Loucy (cell line): ENCODE measurements at regions not wholly inside any gene's neighbourhood (a gene's known extent, or its start where the extent isn't known, plus 50 kb on each side); places are given as distances from the start of the nearest gene placed in this dataset.

Experiments
- H2AFZ ChIP-seq: fragments of 200-600 bp; sonication (generic); 2 replicates; pipeline ENCODE4 v1.6.0; 2016; ENCODE audit warnings: antibody characterized with exemption, mild to moderate bottlenecking, low read length, moderate library complexity
- H3F3A ChIP-seq: fragments of 200-600 bp; 2 replicates; pipeline ENCODE4 v1.6.0; 2016; ENCODE audit warnings: antibody characterized with exemption, low read depth, mild to moderate bottlenecking
- H3K27me3 ChIP-seq: fragments of 200-600 bp; sonication (generic); 2 replicates; pipeline ENCODE4 v1.6.1; 2014; ENCODE audit warnings: low read length, mild to moderate bottlenecking; ENCODE audit not compliant: insufficient read depth, poor library complexity, severe bottlenecking
- H3K36me3 ChIP-seq: fragments of 200-600 bp; sonication (generic); 2 replicates; pipeline ENCODE4 v1.6.1; 2016; ENCODE audit warnings: low read length; ENCODE audit not compliant: insufficient read depth
- H3K4me1 ChIP-seq: fragments of 200-600 bp; sonication (generic); 2 replicates; pipeline ENCODE4 v1.5.1; 2014; ENCODE audit warnings: low read length, mild to moderate bottlenecking; ENCODE audit not compliant: insufficient read depth, poor library complexity, severe bottlenecking
- H3K4me2 ChIP-seq: fragments of 200-600 bp; sonication (generic); 2 replicates; pipeline ENCODE4 v1.6.0; 2014; ENCODE audit warnings: antibody characterized with exemption, low read length, low read depth, mild to moderate bottlenecking; ENCODE audit not compliant: poor library complexity, severe bottlenecking
- H3K4me3 ChIP-seq: fragments of 200-600 bp; sonication (generic); 2 replicates; pipeline ENCODE4 v1.5.1; 2014; ENCODE audit warnings: low read length, mild to moderate bottlenecking, mixed read lengths; ENCODE audit not compliant: poor library complexity, severe bottlenecking
- H3K79me2 ChIP-seq: fragments of 200-600 bp; sonication (generic); 2 replicates; pipeline ENCODE4 v1.6.1; 2014; ENCODE audit warnings: low read length; ENCODE audit not compliant: insufficient read depth
- H3K9ac ChIP-seq: fragments of 200-600 bp; sonication (generic); 2 replicates; pipeline ENCODE4 v1.6.0; 2014; ENCODE audit warnings: mild to moderate bottlenecking, low read depth, low read length, moderate library complexity; ENCODE audit not compliant: poor library complexity, severe bottlenecking
- H3K9me2 ChIP-seq: fragments of 200-600 bp; sonication (generic); replicated peaks from 2 replicates; pipeline ENCODE4 v1.6.1; 2016; ENCODE audit warnings: low read depth, low read length, mixed read lengths
- H3K9me3 ChIP-seq: fragments of 200-600 bp; sonication (generic); 2 replicates; pipeline ENCODE4 v1.6.1; 2014; ENCODE audit warnings: mild to moderate bottlenecking, antibody characterized with exemption, low read length, low read depth; ENCODE audit not compliant: insufficient read depth
- H4K20me1 ChIP-seq: fragments of 200-600 bp; sonication (generic); 2 replicates; pipeline ENCODE4 v1.6.0; 2014; ENCODE audit warnings: antibody characterized with exemption, low read length, mild to moderate bottlenecking; ENCODE audit not compliant: insufficient read depth, poor library complexity, severe bottlenecking
- EZH2phosphoT487 ChIP-seq: fragments of 200-600 bp; IDR thresholded peaks from 2 replicates; pipeline ENCODE4 v1.6.1; 2018; ENCODE audit warnings: antibody characterized with exemption, mild to moderate bottlenecking, moderate library complexity, borderline replicate concordance
- TF ChIP-seq, protein P1 (sequence below): fragments of 200-600 bp; sonication (generic); conservative IDR thresholded peaks from 2 replicates; pipeline ENCODE4 v1.5.1; 2014; ENCODE audit warnings: mild to moderate bottlenecking, antibody characterized with exemption, low read length

DNA sequence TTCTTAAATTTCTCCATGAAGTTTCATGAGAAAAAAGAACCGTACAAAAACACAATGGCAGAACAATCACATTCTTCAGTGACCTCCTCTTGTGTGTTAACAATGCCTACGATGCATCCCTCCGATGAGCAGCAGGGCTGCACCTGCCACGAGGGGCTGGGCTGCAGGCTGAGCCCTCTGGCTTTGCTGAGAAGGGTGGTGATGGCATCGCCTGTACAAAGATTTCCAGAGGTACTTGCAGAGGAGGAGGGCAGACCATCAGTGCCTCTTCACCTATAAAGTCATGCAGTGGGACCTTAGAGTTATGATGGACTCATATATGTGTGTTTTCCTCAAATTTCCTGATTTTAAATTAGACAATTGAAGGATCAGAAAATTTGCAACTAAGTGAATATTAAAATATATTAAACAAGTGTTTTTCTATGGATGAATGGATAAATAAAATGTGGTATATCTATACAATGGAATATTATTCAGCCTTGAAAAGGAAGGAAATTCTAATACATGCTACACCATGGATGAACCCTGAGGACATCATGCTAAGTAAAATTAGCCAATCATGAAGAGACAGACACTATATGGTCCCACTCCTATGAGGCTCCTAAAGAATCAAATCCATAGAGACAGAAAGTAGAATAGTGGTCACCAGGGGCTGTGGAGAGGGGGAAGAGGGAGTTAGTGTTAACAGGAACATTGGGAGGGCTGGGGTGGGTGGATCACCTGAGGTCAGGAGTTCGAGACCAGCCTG is 489.3 kb downstream of the SIPA1L2 start:
- no peak overlapping the region for H3K4me3 ChIP-seq
- peaks cover 11% of the 10 kb centered on the region for H3K4me1 ChIP-seq
- H3F3A ChIP-seq = no peaks in the 10 kb centered on the region
- H3K9me2 ChIP-seq = no peaks in the 10 kb centered on the region
- no peak overlapping the region for H3K4me2 ChIP-seq
- H2AFZ ChIP-seq = no peak overlapping the region
- no peaks in the 10 kb centered on the region for H4K20me1 ChIP-seq
- H3K79me2 ChIP-seq = no peaks in the 10 kb centered on the region
- 0 out of 2 replicates have a peak, but pooled peaks cover 6% of the 10 kb centered on the region for H3K9me3 ChIP-seq
- no peaks in the 10 kb centered on the region for H3K36me3 ChIP-seq
- no peaks in the 10 kb centered on the region for H3K27me3 ChIP-seq
- TF ChIP-seq, protein P1, sequence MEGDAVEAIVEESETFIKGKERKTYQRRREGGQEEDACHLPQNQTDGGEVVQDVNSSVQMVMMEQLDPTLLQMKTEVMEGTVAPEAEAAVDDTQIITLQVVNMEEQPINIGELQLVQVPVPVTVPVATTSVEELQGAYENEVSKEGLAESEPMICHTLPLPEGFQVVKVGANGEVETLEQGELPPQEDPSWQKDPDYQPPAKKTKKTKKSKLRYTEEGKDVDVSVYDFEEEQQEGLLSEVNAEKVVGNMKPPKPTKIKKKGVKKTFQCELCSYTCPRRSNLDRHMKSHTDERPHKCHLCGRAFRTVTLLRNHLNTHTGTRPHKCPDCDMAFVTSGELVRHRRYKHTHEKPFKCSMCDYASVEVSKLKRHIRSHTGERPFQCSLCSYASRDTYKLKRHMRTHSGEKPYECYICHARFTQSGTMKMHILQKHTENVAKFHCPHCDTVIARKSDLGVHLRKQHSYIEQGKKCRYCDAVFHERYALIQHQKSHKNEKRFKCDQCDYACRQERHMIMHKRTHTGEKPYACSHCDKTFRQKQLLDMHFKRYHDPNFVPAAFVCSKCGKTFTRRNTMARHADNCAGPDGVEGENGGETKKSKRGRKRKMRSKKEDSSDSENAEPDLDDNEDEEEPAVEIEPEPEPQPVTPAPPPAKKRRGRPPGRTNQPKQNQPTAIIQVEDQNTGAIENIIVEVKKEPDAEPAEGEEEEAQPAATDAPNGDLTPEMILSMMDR = no peak
- no peak for TF ChIP-seq EZH2phosphoT487
- no peak overlapping the region for H3K9ac ChIP-seq

DNA sequence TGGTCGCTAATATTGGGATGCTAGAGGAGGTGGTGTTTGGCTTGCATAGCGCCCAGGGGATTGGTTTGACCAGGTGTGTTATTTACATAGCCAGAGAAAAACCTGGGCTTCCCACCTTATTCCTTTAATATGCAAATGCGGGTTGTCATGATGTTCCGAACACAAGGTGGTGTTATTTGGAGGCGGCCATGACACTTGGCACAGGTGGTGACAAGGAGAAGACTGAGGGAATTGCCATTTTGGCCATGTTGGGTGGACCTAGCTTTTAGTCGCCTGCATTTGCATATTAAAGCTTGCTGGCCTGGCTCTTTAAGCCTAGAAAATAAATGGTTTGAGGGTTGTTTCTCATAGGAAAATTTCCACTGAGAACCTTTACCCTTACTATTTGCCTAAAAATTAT is 490.5 kb downstream of the SIPA1L2 start:
- Histone ChIP-seq H3K79me2 (no peaks in the 10 kb centered on the region), H4K20me1 (no peaks in the 10 kb centered on the region), H3F3A (no peaks in the 10 kb centered on the region), H3K9me2 (no peaks in the 10 kb centered on the region), H3K9me3 (0 out of 2 replicates have a peak, but pooled peaks cover 6% of the 10 kb centered on the region), H3K36me3 (no peaks in the 10 kb centered on the region), H3K4me3 (no peak overlapping the region), H3K9ac (no peak overlapping the region), H2AFZ (no peak overlapping the region), H3K4me2 (no peak overlapping the region), H3K27me3 (no peaks in the 10 kb centered on the region), H3K4me1 (peaks cover 11% of the 10 kb centered on the region)
- TF ChIP-seq, protein P1 = no peak
- TF ChIP-seq EZH2phosphoT487 = no peak

DNA sequence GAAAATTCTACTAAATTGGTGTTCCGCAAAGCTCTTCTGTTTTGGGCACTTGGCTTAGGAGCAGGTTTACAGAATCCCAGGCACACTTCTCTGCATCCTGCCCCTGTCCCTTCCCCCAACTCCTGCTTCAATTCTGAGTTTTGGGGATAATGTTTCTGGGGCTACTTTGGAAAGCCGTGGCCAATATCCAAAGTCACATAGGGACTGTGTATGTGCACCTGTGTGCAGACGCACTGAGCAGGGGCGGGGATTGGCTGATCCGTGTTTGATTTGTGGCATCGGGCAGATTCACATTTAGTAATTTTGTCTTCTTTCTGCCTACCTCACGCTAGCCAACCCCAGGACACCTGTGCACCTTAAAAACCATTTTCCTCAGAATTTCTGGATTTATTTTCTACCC is 491.9 kb downstream of the SIPA1L2 start:
- Histone ChIP-seq H3K9me2 (no peaks in the 10 kb centered on the region), H3K27me3 (no peaks in the 10 kb centered on the region), H4K20me1 (no peaks in the 10 kb centered on the region), H3K9ac (no peak overlapping the region), H3K36me3 (no peaks in the 10 kb centered on the region), H2AFZ (no peak overlapping the region), H3K9me3 (0 out of 2 replicates have a peak, but pooled peaks cover 6% of the 10 kb centered on the region), H3K4me3 (no peak overlapping the region), H3F3A (no peaks in the 10 kb centered on the region), H3K4me2 (no peak overlapping the region), H3K79me2 (no peaks in the 10 kb centered on the region), H3K4me1 (peaks cover 11% of the 10 kb centered on the region)
- TF ChIP-seq EZH2phosphoT487 = no peak
- TF ChIP-seq, protein P1 = no peak
